Chondrocyte (in vitro differentiated cells): ENCODE measurements at regions not wholly inside any gene's neighbourhood (a gene's known extent, or its start where the extent isn't known, plus 50 kb on each side); places are given as distances from the start of the nearest gene placed in this dataset.
"Not testable (repeated sequence)": the region's sequence is repeated elsewhere in the genome, so short reads cannot be mapped to it uniquely, and the experiment has no call there.

Source experiments
- DNase-seq: peaks from one replicate; pipeline ENCODE4 v3.0.0; 2021; ENCODE audit warnings: mixed read lengths, low spot score
- H3K27ac Mint-ChIP-seq: one replicate; pipeline ENCODE4 v1.8.0; 2021; ENCODE audit warnings: mild to moderate bottlenecking, moderate library complexity, mixed read lengths; ENCODE audit not compliant: unreplicated experiment
- H3K27me3 Mint-ChIP-seq: 2 replicates; pipeline ENCODE4 v1.8.0; 2021; ENCODE audit warnings: low read depth, mixed read lengths
- H3K36me3 Mint-ChIP-seq: 2 replicates; pipeline ENCODE4 v1.8.0; 2021; ENCODE audit warnings: low read depth, mixed read lengths
- H3K4me1 Mint-ChIP-seq: 2 replicates; pipeline ENCODE4 v1.8.0; 2021; ENCODE audit warnings: low read depth, mild to moderate bottlenecking, mixed read lengths
- H3K4me3 Mint-ChIP-seq: one replicate; pipeline ENCODE4 v1.8.0; 2021; ENCODE audit warnings: mild to moderate bottlenecking, moderate library complexity, mixed read lengths; ENCODE audit not compliant: unreplicated experiment
- H3K9me3 Mint-ChIP-seq: 2 replicates; pipeline ENCODE4 v1.8.0; 2021; ENCODE audit warnings: low read depth, mixed read lengths
- CTCF ChIP-seq: fragments of 200-600 bp; sonication (generic); IDR thresholded peaks from 2 replicates; pipeline ENCODE4 v1.5.0; 2021; ENCODE audit warnings: antibody characterized with exemption, mild to moderate bottlenecking, moderate library complexity

DNA sequence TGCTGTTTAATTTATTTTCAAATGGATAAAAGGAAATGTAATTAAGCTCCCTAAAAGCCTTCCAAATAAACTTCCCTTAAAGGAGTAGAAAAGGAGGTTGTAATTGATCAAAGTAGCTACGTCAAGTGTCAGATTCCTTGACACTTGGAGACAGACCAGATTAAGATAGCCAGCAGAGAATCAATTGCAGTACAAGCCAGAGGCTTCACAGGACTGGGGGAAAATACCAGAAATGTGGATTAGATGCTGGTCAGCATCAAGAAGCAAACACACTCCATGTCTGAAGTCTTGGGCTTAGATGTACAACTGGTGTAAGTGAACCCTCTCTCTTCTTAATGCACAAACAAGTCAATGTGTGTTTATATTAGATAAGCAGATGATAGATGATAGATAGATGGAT, 184.9 kb upstream of the TAS2R1 start:
- H3K27me3 Mint-ChIP-seq, result no peaks in the 10 kb centered on the region
- no peaks in the 10 kb centered on the region for H3K9me3 Mint-ChIP-seq
- H3K4me1 Mint-ChIP-seq, result peaks cover 10% of the 10 kb centered on the region
- DNase-seq, result no peak
- H3K36me3 Mint-ChIP-seq, result no peaks in the 10 kb centered on the region
- H3K27ac Mint-ChIP-seq, result no peak overlapping the region
- no peak overlapping the region for H3K4me3 Mint-ChIP-seq
- no peak for TF ChIP-seq CTCF

DNA sequence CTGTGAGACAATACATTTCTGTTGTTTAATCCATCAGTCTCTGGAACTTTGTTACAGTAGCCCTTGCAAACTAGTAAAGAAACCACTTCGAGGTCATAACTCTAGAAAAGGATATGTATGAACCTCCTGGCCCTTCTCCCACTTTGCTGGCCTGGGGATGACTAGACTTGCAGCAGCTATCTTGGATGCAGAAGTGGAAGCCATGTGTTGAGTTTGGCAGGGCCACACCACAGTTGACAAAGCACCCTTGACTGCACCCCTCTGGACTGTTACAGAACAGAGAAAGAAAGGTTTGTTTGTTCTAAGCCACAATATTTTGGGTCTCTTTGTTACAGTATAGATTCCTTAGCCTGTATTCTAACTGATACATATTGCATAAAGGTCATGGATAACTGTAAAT, 183.2 kb upstream of the TAS2R1 start:
- TF ChIP-seq CTCF, result no peak
- Mint-ChIP-seq H3K27me3 (no peaks in the 10 kb centered on the region), H3K4me3 (no peak overlapping the region), H3K27ac (no peak overlapping the region), H3K36me3 (no peaks in the 10 kb centered on the region), H3K9me3 (no peaks in the 10 kb centered on the region), H3K4me1 (peaks cover 10% of the 10 kb centered on the region)
- no peak for DNase-seq

- peaks cover 22% of the 10 kb centered on the region for H3K9me3 Mint-ChIP-seq
- H3K4me3 Mint-ChIP-seq, H3K27me3 Mint-ChIP-seq, DNase-seq, H3K27ac Mint-ChIP-seq, H3K4me1 Mint-ChIP-seq, H3K36me3 Mint-ChIP-seq: not testable (repeated sequence)
These were observed 177.2 kb upstream of the TAS2R1 start for GRCh38 chr5:9807366-9807765.

GRCh38 chr5:9801908-9802307, 171.8 kb upstream of the TAS2R1 start:
- no peak overlapping the region for H3K27ac Mint-ChIP-seq
- H3K27me3 Mint-ChIP-seq, result no peaks in the 10 kb centered on the region
- DNase-seq, result no peak
- H3K36me3 Mint-ChIP-seq, result peaks cover 1% of the 10 kb centered on the region
- no peak for TF ChIP-seq CTCF
- H3K4me3 Mint-ChIP-seq, result no peak overlapping the region
- peaks cover under 1% of the 10 kb centered on the region for H3K4me1 Mint-ChIP-seq
- peaks cover 19% of the 10 kb centered on the region for H3K9me3 Mint-ChIP-seq

GRCh38 chr5:9799606-9800005, 169.5 kb upstream of the TAS2R1 start:
- no peak overlapping the region for H3K4me3 Mint-ChIP-seq
- H3K9me3 Mint-ChIP-seq, result peaks cover 10% of the 10 kb centered on the region
- H3K27me3 Mint-ChIP-seq, result peaks cover 1% of the 10 kb centered on the region
- DNase-seq, result no peak
- peaks cover 1% of the 10 kb centered on the region for H3K36me3 Mint-ChIP-seq
- no peak for TF ChIP-seq CTCF
- no peak overlapping the region for H3K27ac Mint-ChIP-seq
- peaks cover 6% of the 10 kb centered on the region for H3K4me1 Mint-ChIP-seq

DNA sequence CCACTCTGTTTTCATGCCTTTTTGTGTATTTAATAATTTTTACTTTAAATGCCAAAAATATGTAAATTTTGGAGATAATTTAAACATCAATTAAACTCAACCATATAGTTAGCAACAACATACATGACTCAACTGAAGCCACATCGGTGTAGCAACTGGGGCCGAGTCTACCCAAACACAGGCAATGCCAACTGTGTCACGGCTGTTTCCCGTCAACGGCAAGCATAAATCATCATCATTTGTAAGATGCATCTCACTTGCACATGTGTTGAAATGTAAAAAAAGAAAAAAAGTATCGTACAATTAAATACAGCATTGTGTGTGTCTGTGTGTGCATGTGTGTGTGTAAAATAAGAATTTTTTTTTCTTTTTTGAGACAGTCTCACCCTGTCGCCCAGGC, 160.1 kb upstream of the TAS2R1 start:
- DNase-seq, result no peak
- H3K9me3 Mint-ChIP-seq, result no peaks in the 10 kb centered on the region
- peaks cover 3% of the 10 kb centered on the region for H3K27me3 Mint-ChIP-seq
- no peak overlapping the region for H3K4me3 Mint-ChIP-seq
- TF ChIP-seq CTCF, result no peak
- no peak overlapping the region for H3K27ac Mint-ChIP-seq
- peaks cover 12% of the 10 kb centered on the region for H3K4me1 Mint-ChIP-seq
- H3K36me3 Mint-ChIP-seq, result no peaks in the 10 kb centered on the region
